SK-N-SH (cell line): ENCODE measurements at regions not wholly inside any gene's neighbourhood (a gene's known extent, or its start where the extent isn't known, plus 50 kb on each side); places are given as distances from the start of the nearest gene placed in this dataset.

Experiments
- CTCF ChIA-PET: fragments of 300-600, 350-600 bp; formaldehyde crosslinking; extraction: SDS; loops from one replicate; lab custom pipeline; 2021; lab: Yijun Ruan, JAX
- POLR2A ChIA-PET: fragments of 350-600 bp; sonication (Branson Sonifier 250); formaldehyde crosslinking; extraction: SDS; loops from one replicate; lab custom pipeline; 2020; ENCODE audit warnings: antibody characterized with exemption, inconsistent platforms; lab: Yijun Ruan, JAX
- DNase-seq: peaks from one replicate; pipeline ENCODE4 v3.0.0; 2012
- H2AFZ ChIP-seq: fragments of 200-600 bp; sonication (generic); 2 replicates; pipeline ENCODE4 v1.8.1; 2016; ENCODE audit warnings: antibody characterized with exemption, mild to moderate bottlenecking, low read depth
- H3F3A ChIP-seq: fragments of 200-600 bp; sonication (generic); replicated peaks from 2 replicates; pipeline ENCODE3; 2016; ENCODE audit warnings: antibody characterized with exemption, mild to moderate bottlenecking; ENCODE audit not compliant: insufficient read depth
- H3K27ac ChIP-seq, 2 experiments: fragments of 200-500 bp in 1 of 2; fragments of 200-600 bp in 1 of 2; sonication (Bioruptor generic) in 1 of 2; sonication (generic), shearing (Covaris generic) in 1 of 2; 2 replicates each; pipeline versions ENCODE4 v1.5.1 to v1.6.1; 2014 to 2016; ENCODE audit warnings: low read depth in 2 of 2, inconsistent platforms in 1 of 2, low read length in 1 of 2, mild to moderate bottlenecking in 1 of 2, mixed read lengths in 1 of 2
- H3K27me3 ChIP-seq: fragments of 200-600 bp; sonication (generic), shearing (Covaris generic); 2 replicates; pipeline ENCODE4 v1.6.1; 2016; ENCODE audit warnings: mixed run types; ENCODE audit not compliant: insufficient read depth
- H3K36me3 ChIP-seq, 2 experiments: fragments of 200-500 bp in 1 of 2; fragments of 200-600 bp in 1 of 2; sonication (Bioruptor generic) in 1 of 2; sonication (generic) in 1 of 2; replicated peaks in 1 of 2; 2 replicates each; pipeline versions ENCODE3 to v1.5.1; 2014 to 2016; ENCODE audit warnings: low read length in 1 of 2, mild to moderate bottlenecking in 1 of 2; ENCODE audit not compliant: insufficient read depth in 2 of 2, control insufficient read depth in 1 of 2
- H3K4me1 ChIP-seq, 2 experiments: fragments of 200-500 bp in 1 of 2; fragments of 200-600 bp in 1 of 2; sonication (Bioruptor generic) in 1 of 2; sonication (generic), shearing (Covaris generic) in 1 of 2; 2 replicates each; pipeline versions ENCODE4 v1.5.1 to v1.6.1; 2014 to 2016; ENCODE audit warnings: low read depth in 1 of 2, low read length in 1 of 2, mixed run types in 1 of 2; ENCODE audit not compliant: insufficient read depth in 2 of 2, control insufficient read depth in 1 of 2
- H3K4me2 ChIP-seq: fragments of 200-600 bp; sonication (generic), shearing (Covaris generic); 2 replicates; pipeline ENCODE4 v1.6.1; 2017; ENCODE audit warnings: mixed run types
- H3K4me3 ChIP-seq, 2 experiments: fragments of 200-500 bp in 1 of 2; fragments of 200-600 bp in 1 of 2; sonication (Bioruptor generic) in 1 of 2; sonication (generic), shearing (Covaris generic) in 1 of 2; 2 replicates each; pipeline versions ENCODE4 v1.5.1 to v1.8.1; 2014 to 2016; ENCODE audit warnings: low read depth in 2 of 2, inconsistent platforms in 1 of 2, low read length in 1 of 2, mild to moderate bottlenecking in 1 of 2, mixed read lengths in 1 of 2, moderate library complexity in 1 of 2
- H3K79me2 ChIP-seq: fragments of 200-600 bp; sonication (generic); 2 replicates; pipeline ENCODE4 v1.8.1; 2017; ENCODE audit warnings: mild to moderate bottlenecking; ENCODE audit not compliant: insufficient read depth
- H3K9ac ChIP-seq: fragments of 200-600 bp; sonication (generic); 2 replicates; pipeline ENCODE4 v1.6.1; 2017; ENCODE audit warnings: mixed run types
- H3K9me2 ChIP-seq: fragments of 200-600 bp; sonication (generic); 2 replicates; pipeline ENCODE4 v1.6.1; 2017; ENCODE audit warnings: mixed run types
- H3K9me3 ChIP-seq: fragments of 200-600 bp; sonication (generic); 2 replicates; pipeline ENCODE4 v1.6.1; 2017; ENCODE audit warnings: mixed run types, mild to moderate bottlenecking, moderate library complexity
- H4K20me1 ChIP-seq: fragments of 200-600 bp; sonication (generic); 2 replicates; pipeline ENCODE4 v1.6.1; 2017; ENCODE audit warnings: mild to moderate bottlenecking, mixed run types; ENCODE audit not compliant: insufficient read depth
- EP300 ChIP-seq, 2 experiments: IDR thresholded peaks; 2 replicates each; pipeline versions ENCODE4 v1.4.0 to v1.6.1; 2012; ENCODE audit warnings: borderline replicate concordance in 1 of 2, low read depth in 1 of 2, low read length in 1 of 2
- FOXM1 ChIP-seq: IDR thresholded peaks from 2 replicates; pipeline ENCODE4 v1.4.0; 2012; ENCODE audit warnings: low read depth, mild to moderate bottlenecking
- GABPA ChIP-seq: IDR thresholded peaks from 2 replicates; pipeline ENCODE4 v1.4.0; 2012; ENCODE audit warnings: low read depth, mild to moderate bottlenecking
- GATA2 ChIP-seq: sonication (generic); formaldehyde crosslinking; IDR thresholded peaks from 2 replicates; pipeline ENCODE4 v1.5.0; 2020; ENCODE audit warnings: mild to moderate bottlenecking, missing genetic modification reagents
- JUND ChIP-seq: IDR thresholded peaks from 2 replicates; pipeline ENCODE4 v1.4.0; 2012
- MEF2A ChIP-seq: IDR thresholded peaks from 2 replicates; pipeline ENCODE4 v1.4.0; 2012; ENCODE audit warnings: low read depth, borderline replicate concordance
- MXI1 ChIP-seq: IDR thresholded peaks from 2 replicates; pipeline ENCODE4 v1.6.1; 2012; ENCODE audit warnings: mild to moderate bottlenecking, low read depth, low read length, improper control_type of control experiment
- NFIC ChIP-seq: IDR thresholded peaks from 2 replicates; pipeline ENCODE4 v1.4.0; 2012; ENCODE audit warnings: borderline replicate concordance
- RAD21 ChIP-seq: IDR thresholded peaks from 2 replicates; pipeline ENCODE4 v1.6.1; 2012; ENCODE audit warnings: mild to moderate bottlenecking, low read length
- RCOR1 ChIP-seq: fragments of 150-350 bp; IDR thresholded peaks from 2 replicates; pipeline ENCODE4 v1.6.1; 2017; ENCODE audit warnings: antibody characterized with exemption, low read length
- SIN3A ChIP-seq: IDR thresholded peaks from 2 replicates; pipeline ENCODE4 v1.6.1; 2012; ENCODE audit warnings: low read depth, mild to moderate bottlenecking, low read length, moderate library complexity, borderline replicate concordance
- SMC3 ChIP-seq: IDR thresholded peaks from 2 replicates; pipeline ENCODE4 v1.6.1; 2012; ENCODE audit warnings: low read depth, low read length, improper control_type of control experiment
- TAF1 ChIP-seq: IDR thresholded peaks from 2 replicates; pipeline ENCODE4 v1.6.1; 2012; ENCODE audit warnings: low read depth, mild to moderate bottlenecking, low read length, moderate library complexity, borderline replicate concordance
- TEAD4 ChIP-seq: IDR thresholded peaks from 2 replicates; pipeline ENCODE4 v1.4.0; 2012; ENCODE audit warnings: mild to moderate bottlenecking, borderline replicate concordance; ENCODE audit not compliant: insufficient read depth
- YY1 ChIP-seq: IDR thresholded peaks from 2 replicates; pipeline ENCODE4 v1.4.0; 2012; ENCODE audit warnings: low read depth, mild to moderate bottlenecking
- WGBS: methylation state at CpG from one replicate; pipeline ENCODE4 v1.1.6; 2017; ENCODE audit warnings: low lambda C conversion rate; 5-methylcytosine and 5-hydroxymethylcytosine counted together
- TF ChIP-seq, protein P1 (sequence below): IDR thresholded peaks from 2 replicates; pipeline ENCODE4 v1.4.0; 2012; ENCODE audit warnings: low read depth, borderline replicate concordance
- TF ChIP-seq, protein P2 (sequence below): IDR thresholded peaks from 2 replicates; pipeline ENCODE4 v1.4.0; 2012; ENCODE audit warnings: low read depth
- TF ChIP-seq, protein P3 (sequence below): IDR thresholded peaks from 2 replicates; pipeline ENCODE4; 2012
- TF ChIP-seq, protein P4 (sequence below): IDR thresholded peaks from 2 replicates; pipeline ENCODE4 v1.6.1; 2012; ENCODE audit warnings: mild to moderate bottlenecking, low read depth, low read length, moderate library complexity

DNA sequence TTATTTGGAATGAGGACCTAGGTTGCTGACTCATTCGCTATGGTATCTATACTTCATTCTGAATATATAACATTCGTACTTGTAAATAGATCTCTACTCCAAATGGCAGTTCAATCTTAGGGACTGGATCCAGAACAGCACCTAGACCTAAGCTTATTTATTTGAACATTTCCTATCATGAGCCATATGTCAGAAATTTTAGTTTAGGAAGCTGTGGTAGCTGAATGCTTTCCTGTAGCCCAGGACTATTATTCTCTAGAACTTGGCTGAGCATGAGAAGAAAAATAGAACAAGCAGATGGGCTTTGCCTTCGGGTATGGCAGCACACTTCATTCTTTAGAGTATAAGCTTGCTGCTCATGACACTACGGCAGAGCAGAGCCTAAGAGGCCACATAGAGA is 1114.4 kb upstream of the B3GALT2 start:
- ChIA-PET CTCF (no interaction called here), POLR2A (no interaction called here)
- Histone ChIP-seq H3K9me2 (no peaks in the 10 kb centered on the region), H2AFZ (no peak overlapping the region)
- no peak for TF ChIP-seq SMC3
- TF ChIP-seq RCOR1 = no peak
- TF ChIP-seq YY1 = no peak
- TF ChIP-seq, protein P1, sequence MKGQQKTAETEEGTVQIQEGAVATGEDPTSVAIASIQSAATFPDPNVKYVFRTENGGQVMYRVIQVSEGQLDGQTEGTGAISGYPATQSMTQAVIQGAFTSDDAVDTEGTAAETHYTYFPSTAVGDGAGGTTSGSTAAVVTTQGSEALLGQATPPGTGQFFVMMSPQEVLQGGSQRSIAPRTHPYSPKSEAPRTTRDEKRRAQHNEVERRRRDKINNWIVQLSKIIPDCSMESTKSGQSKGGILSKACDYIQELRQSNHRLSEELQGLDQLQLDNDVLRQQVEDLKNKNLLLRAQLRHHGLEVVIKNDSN = no peak
- no peak for TF ChIP-seq FOXM1
- no peak for TF ChIP-seq EP300 (IDR thresholded peaks at IDR 0.05; ENCODE audit: borderline replicate concordance in 1 of 2, low read depth in 1 of 2, low read length in 1 of 2)
- TF ChIP-seq, protein P2, sequence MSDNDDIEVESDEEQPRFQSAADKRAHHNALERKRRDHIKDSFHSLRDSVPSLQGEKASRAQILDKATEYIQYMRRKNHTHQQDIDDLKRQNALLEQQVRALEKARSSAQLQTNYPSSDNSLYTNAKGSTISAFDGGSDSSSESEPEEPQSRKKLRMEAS = no peak
- no peak for TF ChIP-seq TEAD4
- TF ChIP-seq SIN3A = no peak
- no peak for TF ChIP-seq JUND
- TF ChIP-seq GABPA = no peak
- no peak for TF ChIP-seq MEF2A
- TF ChIP-seq, protein P3, sequence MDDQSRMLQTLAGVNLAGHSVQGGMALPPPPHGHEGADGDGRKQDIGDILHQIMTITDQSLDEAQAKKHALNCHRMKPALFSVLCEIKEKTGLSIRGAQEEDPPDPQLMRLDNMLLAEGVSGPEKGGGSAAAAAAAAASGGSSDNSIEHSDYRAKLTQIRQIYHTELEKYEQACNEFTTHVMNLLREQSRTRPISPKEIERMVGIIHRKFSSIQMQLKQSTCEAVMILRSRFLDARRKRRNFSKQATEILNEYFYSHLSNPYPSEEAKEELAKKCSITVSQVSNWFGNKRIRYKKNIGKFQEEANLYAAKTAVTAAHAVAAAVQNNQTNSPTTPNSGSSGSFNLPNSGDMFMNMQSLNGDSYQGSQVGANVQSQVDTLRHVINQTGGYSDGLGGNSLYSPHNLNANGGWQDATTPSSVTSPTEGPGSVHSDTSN = no peak
- no peak for TF ChIP-seq MXI1
- TF ChIP-seq, all 33 proteins: peak for 0
- no peak for DNase-seq
- no peak overlapping the region for H3K27ac ChIP-seq
- H3K27me3 ChIP-seq = no peaks in the 10 kb centered on the region
- no peaks in the 10 kb centered on the region for H3F3A ChIP-seq
- H3K36me3 ChIP-seq = no peaks in the 10 kb centered on the region
- no peaks in the 10 kb centered on the region; the same call in 1 of the 2 replicates for H3K9me3 ChIP-seq
- no peak overlapping the region for H3K4me2 ChIP-seq
- H3K4me1 ChIP-seq = no peaks in the 10 kb centered on the region
- H3K79me2 ChIP-seq = no peaks in the 10 kb centered on the region
- 8% methylated on average over 4 of the region's 4 CpGs for WGBS
- no peaks in the 10 kb centered on the region for H4K20me1 ChIP-seq
- no peak overlapping the region for H3K4me3 ChIP-seq
- H3K9ac ChIP-seq = no peak overlapping the region

DNA sequence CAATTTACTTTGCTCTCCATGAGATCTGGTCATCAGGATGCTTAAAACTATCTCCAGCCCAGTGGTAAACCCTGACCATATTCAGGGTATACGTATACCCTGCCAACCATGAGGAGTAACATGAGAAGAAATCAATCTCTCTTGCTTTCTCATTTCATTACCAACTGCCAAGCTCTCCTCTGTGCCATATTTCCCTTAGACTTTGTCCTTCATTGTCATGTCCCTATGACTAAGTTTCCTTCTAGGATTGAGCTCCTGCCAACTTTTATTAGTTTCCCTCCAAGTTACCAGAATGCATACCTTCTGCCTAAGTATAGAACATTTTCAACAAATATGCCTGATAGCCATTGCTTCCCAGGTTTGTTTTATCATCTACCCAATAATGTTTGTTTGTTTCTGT is 1113.9 kb upstream of the B3GALT2 start:
- Histone ChIP-seq H3K79me2 (no peaks in the 10 kb centered on the region), H3K9me2 (no peaks in the 10 kb centered on the region), H3K36me3 (no peaks in the 10 kb centered on the region), H3K27ac (no peak overlapping the region), H3K4me1 (no peaks in the 10 kb centered on the region)
- no peak for DNase-seq
- POLR2A ChIA-PET = no interaction called here
- TF ChIP-seq YY1 (no peak), SIN3A (no peak), GATA2 (CRISPR knock-in tag) (no peak), TAF1 (no peak), MEF2A (no peak), RAD21 (no peak), EP300 (IDR thresholded peaks at IDR 0.05; ENCODE audit: borderline replicate concordance in 1 of 2, low read depth in 1 of 2, low read length in 1 of 2) (no peak), NFIC (no peak), MXI1 (no peak)
- TF ChIP-seq, protein P4, sequence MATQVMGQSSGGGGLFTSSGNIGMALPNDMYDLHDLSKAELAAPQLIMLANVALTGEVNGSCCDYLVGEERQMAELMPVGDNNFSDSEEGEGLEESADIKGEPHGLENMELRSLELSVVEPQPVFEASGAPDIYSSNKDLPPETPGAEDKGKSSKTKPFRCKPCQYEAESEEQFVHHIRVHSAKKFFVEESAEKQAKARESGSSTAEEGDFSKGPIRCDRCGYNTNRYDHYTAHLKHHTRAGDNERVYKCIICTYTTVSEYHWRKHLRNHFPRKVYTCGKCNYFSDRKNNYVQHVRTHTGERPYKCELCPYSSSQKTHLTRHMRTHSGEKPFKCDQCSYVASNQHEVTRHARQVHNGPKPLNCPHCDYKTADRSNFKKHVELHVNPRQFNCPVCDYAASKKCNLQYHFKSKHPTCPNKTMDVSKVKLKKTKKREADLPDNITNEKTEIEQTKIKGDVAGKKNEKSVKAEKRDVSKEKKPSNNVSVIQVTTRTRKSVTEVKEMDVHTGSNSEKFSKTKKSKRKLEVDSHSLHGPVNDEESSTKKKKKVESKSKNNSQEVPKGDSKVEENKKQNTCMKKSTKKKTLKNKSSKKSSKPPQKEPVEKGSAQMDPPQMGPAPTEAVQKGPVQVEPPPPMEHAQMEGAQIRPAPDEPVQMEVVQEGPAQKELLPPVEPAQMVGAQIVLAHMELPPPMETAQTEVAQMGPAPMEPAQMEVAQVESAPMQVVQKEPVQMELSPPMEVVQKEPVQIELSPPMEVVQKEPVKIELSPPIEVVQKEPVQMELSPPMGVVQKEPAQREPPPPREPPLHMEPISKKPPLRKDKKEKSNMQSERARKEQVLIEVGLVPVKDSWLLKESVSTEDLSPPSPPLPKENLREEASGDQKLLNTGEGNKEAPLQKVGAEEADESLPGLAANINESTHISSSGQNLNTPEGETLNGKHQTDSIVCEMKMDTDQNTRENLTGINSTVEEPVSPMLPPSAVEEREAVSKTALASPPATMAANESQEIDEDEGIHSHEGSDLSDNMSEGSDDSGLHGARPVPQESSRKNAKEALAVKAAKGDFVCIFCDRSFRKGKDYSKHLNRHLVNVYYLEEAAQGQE = no peak
- TF ChIP-seq, all 33 proteins: peak for 0
- no peak overlapping the region for H3K4me3 ChIP-seq
- H2AFZ ChIP-seq = no peak overlapping the region
- H3F3A ChIP-seq = no peaks in the 10 kb centered on the region
- H3K9ac ChIP-seq = no peak overlapping the region
- 7% methylated on average over 1 of the region's 1 CpG for WGBS
- no peaks in the 10 kb centered on the region for H4K20me1 ChIP-seq
- H3K27me3 ChIP-seq = no peaks in the 10 kb centered on the region
- H3K4me2 ChIP-seq = no peak overlapping the region
- H3K9me3 ChIP-seq = no peaks in the 10 kb centered on the region; the same call in 1 of the 2 replicates
- CTCF ChIA-PET = no interaction called here
